Gastrocnemius medialis (tissue), 4 donors: ENCODE measurements at regions not wholly inside any gene's neighbourhood (a gene's known extent, or its start where the extent isn't known, plus 50 kb on each side); places are given as distances from the start of the nearest gene placed in this dataset.

Experiments used
- ATAC-seq, 2 donors: fragments of 150-250 bp; one replicate each; pipeline ENCODE4 v1.9.1; 2016
- DNase-seq, 2 donors: peaks; one replicate each; pipeline ENCODE4 v3.0.0-alpha.2; 2019
- H3K27ac ChIP-seq, 4 donors: fragments of 200-600 bp; sonication (generic); 1 replicate in 1 of 4; 2 replicates in 3 of 4; pipeline ENCODE4 v1.5.1; 2016 to 2018; ENCODE audit warnings: mild to moderate bottlenecking in 2 of 4, moderate library complexity in 1 of 4
- H3K27me3 ChIP-seq, 3 donors: fragments of 200-600 bp; sonication (generic) in 2 of 3; 1 replicate in 1 of 3; 2 replicates in 2 of 3; pipeline versions ENCODE4 v1.5.1 to v1.6.0; 2016 to 2019; ENCODE audit warnings: mild to moderate bottlenecking in 1 of 3, moderate library complexity in 1 of 3
- H3K36me3 ChIP-seq, 2 donors: fragments of 200-600 bp; sonication (generic) in 1 of 2; one replicate each; pipeline ENCODE4 v1.5.1; 2017 to 2018
- H3K4me1 ChIP-seq, 2 donors: fragments of 200-600 bp; sonication (generic) in 1 of 2; one replicate each; pipeline ENCODE4 v1.5.1; 2016 to 2017; ENCODE audit warnings: mild to moderate bottlenecking in 2 of 2
- H3K4me3 ChIP-seq, 4 donors: fragments of 200-600 bp; sonication (generic) in 3 of 4; 1 replicate in 1 of 4; 2 replicates in 3 of 4; pipeline ENCODE4 v1.5.1; 2016 to 2019; ENCODE audit warnings: mild to moderate bottlenecking in 2 of 4
- H3K9me3 ChIP-seq, 3 donors: fragments of 200-600 bp; sonication (generic) in 2 of 3; 1 replicate in 1 of 3; 2 replicates in 2 of 3; pipeline ENCODE4 v1.5.1; 2016 to 2019
- CTCF ChIP-seq, 5 experiments: fragments of 450-650 bp in 3 of 5; fragments of 200-600 bp in 2 of 5; sonication (generic) in 2 of 5; IDR thresholded peaks in 4 of 5; conservative IDR thresholded peaks in 1 of 5; 1 replicate in 4 of 5; 2 replicates in 1 of 5; pipeline ENCODE4 v1.5.1; 2016 to 2019; ENCODE audit warnings: antibody characterized with exemption in 5 of 5, mild to moderate bottlenecking in 3 of 5, moderate library complexity in 3 of 5
- POLR2A ChIP-seq, 2 donors: fragments of 450-650 bp; IDR thresholded peaks; one replicate each; pipeline ENCODE4 v1.6.1; 2017; ENCODE audit warnings: antibody characterized with exemption in 2 of 2, mild to moderate bottlenecking in 2 of 2, moderate library complexity in 2 of 2
- in situ Hi-C, 4 donors: fragments of 200-750 bp; cut with MboI; loops; one replicate each; pipeline versions ENCODE4 v1.15.0 to v1.8.0; 2017; ENCODE audit warnings: low sequenced_read_pairs in 4 of 4
- intact Hi-C: fragments of 100-400 bp; cut with DNase I; formaldehyde crosslinking; loops from one replicate; pipeline ENCODE4 v1.15.1; 2023; ENCODE audit warnings: low total_unique reads

- Histone ChIP-seq H3K4me3 (no peak overlapping the region), H3K9me3 (no peaks in the 10 kb centered on the region), H3K27me3 (peaks cover 19 to 34% (median 24%) of the 10 kb centered on the region in 3 donors), H3K36me3 (no peaks in the 10 kb centered on the region), H3K27ac (no peak overlapping the region), H3K4me1 (peaks cover 4 to 9% of the 10 kb centered on the region in 2 donors)
- in situ Hi-C loops (loop anchor here in 3 of 4 donors (5.0 to 25.0 kb wide), 3 partner anchors 920 to 1100 kb away; no protein-coding TSS in a partner anchor), intact Hi-C loops (no loop called here)
- TF ChIP-seq POLR2A (IDR thresholded peaks at IDR 0.05) = no peak
- no peak for TF ChIP-seq CTCF (IDR thresholded peaks at IDR 0.05 in 4 of 5, conservative IDR thresholded peaks at IDR 0.05 in 1 of 5)
- DNase-seq (no peak), ATAC-seq (no peak)
These were observed 136.5 kb upstream of the DPYD start for GRCh38 chr1:98057236-98057910.

GRCh38 chr1:98056781-98057180, 135.9 kb upstream of the DPYD start:
- Histone ChIP-seq H3K9me3 (no peaks in the 10 kb centered on the region), H3K27ac (no peak overlapping the region), H3K4me1 (peaks cover 4 to 9% of the 10 kb centered on the region in 2 donors), H3K36me3 (no peaks in the 10 kb centered on the region), H3K27me3 (peaks cover 20 to 40% (median 29%) of the 10 kb centered on the region in 3 donors), H3K4me3 (no peak overlapping the region)
- ATAC-seq = no peak
- intact Hi-C loops = no loop called here
- in situ Hi-C loops = loop anchor here in 3 of 4 donors (5.0 to 25.0 kb wide), 3 partner anchors 919 to 1099 kb away; no protein-coding TSS in a partner anchor
- DNase-seq = no peak
- TF ChIP-seq POLR2A (IDR thresholded peaks at IDR 0.05) (no peak), CTCF (IDR thresholded peaks at IDR 0.05 in 4 of 5, conservative IDR thresholded peaks at IDR 0.05 in 1 of 5) (no peak)

- in situ Hi-C loops (loop anchor here in 3 of 4 donors (5.0 to 25.0 kb wide), 3 partner anchors 918 to 1098 kb away; no protein-coding TSS in a partner anchor), intact Hi-C loops (loop anchor here (2.0 kb wide), 1 partner anchor 917 kb away; no protein-coding TSS in a partner anchor)
- Histone ChIP-seq H3K9me3 (no peaks in the 10 kb centered on the region), H3K4me1 (peaks cover 4 to 9% of the 10 kb centered on the region in 2 donors), H3K36me3 (no peaks in the 10 kb centered on the region), H3K27me3 (peaks cover 28 to 47% (median 38%) of the 10 kb centered on the region in 3 donors), H3K27ac (no peak overlapping the region), H3K4me3 (no peak overlapping the region)
- TF ChIP-seq POLR2A (IDR thresholded peaks at IDR 0.05) (no peak), CTCF (IDR thresholded peaks at IDR 0.05 in 4 of 5, conservative IDR thresholded peaks at IDR 0.05 in 1 of 5) (no peak)
- ATAC-seq (no peak), DNase-seq (no peak)
These were observed 134.6 kb upstream of the DPYD start for GRCh38 chr1:98055457-98055856.

- no peak for DNase-seq
- no peak overlapping the region for H3K27ac ChIP-seq
- peaks cover 35 to 53% (median 44%) of the 10 kb centered on the region in 3 donors for H3K27me3 ChIP-seq
- H3K4me3 ChIP-seq = no peak overlapping the region
- intact Hi-C loops = loop anchor here (2.0 kb wide), 1 partner anchor 916 kb away; no protein-coding TSS in a partner anchor
- TF ChIP-seq CTCF (IDR thresholded peaks at IDR 0.05 in 4 of 5, conservative IDR thresholded peaks at IDR 0.05 in 1 of 5) (no peak), POLR2A (IDR thresholded peaks at IDR 0.05) (no peak)
- H3K36me3 ChIP-seq = no peaks in the 10 kb centered on the region
- in situ Hi-C loops = loop anchor here in 3 of 4 donors (5.0 to 25.0 kb wide), 3 partner anchors 917 to 1097 kb away; no protein-coding TSS in a partner anchor
- H3K9me3 ChIP-seq = no peaks in the 10 kb centered on the region
- H3K4me1 ChIP-seq = peaks cover 4 to 9% of the 10 kb centered on the region in 2 donors
- no peak for ATAC-seq
These were observed 134.0 kb upstream of the DPYD start for GRCh38 chr1:98054786-98055185.
